ENCODE measurements at regions not wholly inside any gene's neighbourhood (a gene's known extent, or its start where the extent isn't known, plus 50 kb on each side); places are given as distances from the start of the nearest gene placed in this dataset.

DNA sequence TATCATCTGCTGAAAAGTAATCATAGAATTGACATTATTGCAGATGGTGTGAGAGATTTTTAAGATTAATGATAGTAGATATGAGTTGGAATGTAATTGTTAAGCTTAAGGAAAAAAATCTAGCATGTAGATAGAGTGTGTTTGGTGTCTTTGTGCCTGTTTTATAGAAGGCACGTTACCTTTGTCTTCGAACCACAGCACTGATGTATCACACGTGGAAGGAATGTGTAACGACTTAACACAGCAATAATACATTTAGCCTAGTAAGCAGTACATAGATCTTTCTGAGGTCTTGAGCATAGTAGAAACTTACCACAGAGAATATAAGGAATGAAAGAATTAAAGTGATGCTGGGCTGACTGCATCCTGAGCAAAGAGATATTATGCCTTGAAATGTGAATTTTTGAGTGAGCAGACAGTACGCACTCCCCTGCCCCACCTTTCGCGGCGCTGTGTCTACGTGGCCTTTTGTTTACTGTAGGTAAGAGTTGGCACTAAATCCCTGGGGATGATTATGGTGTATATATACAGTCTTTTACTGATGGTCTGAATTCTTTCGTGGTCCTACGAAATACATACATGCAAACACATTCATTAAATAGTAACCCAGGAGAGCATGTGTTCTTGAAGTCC is 217.6 kb upstream of the TOPAZ1 start:
- DNase-seq = no peak

DNA sequence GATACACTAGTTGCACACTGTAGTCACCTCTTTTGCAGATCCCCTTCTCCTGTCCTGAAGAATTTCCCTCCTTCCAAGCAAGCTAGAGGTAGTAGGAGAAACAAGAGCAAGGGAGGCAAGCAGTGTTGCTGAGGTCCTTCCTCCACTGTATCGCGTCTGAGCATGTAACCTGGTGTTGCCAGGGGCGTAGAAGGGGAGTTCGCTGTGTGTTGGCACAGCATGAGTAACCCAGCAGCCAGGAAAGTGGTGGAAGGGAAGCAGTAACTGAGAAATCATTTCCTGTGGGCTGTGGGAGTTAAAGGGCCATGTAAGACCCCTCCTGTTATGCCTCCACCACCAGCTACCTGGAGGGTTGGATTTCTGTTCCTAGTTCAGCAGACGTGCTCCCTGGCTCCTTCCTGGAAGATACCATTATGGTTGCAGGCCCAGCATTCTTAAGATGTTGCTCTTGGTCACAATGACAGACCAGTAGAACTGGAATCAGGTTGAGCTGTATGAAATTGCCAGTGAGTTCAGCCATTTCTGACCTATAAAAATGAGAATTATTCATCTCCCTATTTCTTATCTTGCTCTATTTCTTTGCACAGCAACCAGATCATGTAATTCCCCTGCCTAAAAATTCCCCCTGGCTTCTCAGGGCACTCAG is 215.3 kb upstream of the TOPAZ1 start:
- no peak for DNase-seq

DNA sequence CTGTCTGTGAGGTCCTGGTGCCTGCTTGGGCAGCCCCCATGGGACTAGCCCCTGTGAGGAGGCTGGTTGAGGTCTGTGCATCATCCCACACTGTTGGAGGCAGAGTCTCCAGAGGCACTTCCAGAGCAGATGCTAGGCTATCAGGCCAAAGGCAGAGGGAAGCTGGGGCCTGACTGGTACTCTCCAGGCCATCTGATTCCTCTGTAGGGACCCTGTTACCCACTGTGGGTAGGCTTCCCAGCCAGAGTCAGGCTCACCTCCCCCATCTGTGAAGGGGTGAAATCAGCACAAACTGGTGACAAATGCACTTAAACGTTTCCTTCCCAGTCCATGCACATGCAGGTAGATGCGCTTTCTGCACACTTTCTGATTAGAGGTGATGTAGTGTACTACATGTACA is 212.6 kb upstream of the TOPAZ1 start:
- no peak for DNase-seq

- DNase-seq = no peak
Measured at GRCh38 chr3:44030285-44030684, 211.4 kb upstream of the TOPAZ1 start.

DNA sequence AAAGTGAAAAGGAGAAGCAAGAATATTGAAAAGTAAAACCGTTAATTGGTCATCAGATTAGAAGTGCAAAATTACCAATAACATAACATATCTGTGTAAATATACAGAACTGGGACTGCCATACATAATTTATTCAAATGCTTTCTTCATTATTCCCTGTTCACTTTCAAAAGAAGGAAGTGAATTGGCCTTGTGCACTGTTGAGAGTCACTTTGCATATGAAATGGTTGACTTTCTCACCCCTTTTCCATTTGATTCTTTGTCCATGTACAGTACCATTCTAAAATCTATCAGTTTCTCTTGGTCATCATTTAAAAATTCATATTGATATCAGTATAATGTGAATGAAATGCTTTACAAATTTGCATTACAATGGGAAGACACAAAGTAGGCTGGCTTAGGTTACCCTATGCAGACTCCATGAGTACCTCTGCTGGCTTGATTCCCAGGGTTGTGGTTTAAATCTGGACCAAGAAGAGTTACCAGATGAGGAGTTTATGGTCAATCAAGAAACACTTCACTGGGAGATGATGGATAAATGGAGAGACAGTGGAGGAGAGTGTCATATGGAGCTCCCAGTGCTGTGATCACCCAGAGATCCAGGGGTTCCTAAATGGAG is 210.9 kb upstream of the TOPAZ1 start:
- DNase-seq = no peak

DNA sequence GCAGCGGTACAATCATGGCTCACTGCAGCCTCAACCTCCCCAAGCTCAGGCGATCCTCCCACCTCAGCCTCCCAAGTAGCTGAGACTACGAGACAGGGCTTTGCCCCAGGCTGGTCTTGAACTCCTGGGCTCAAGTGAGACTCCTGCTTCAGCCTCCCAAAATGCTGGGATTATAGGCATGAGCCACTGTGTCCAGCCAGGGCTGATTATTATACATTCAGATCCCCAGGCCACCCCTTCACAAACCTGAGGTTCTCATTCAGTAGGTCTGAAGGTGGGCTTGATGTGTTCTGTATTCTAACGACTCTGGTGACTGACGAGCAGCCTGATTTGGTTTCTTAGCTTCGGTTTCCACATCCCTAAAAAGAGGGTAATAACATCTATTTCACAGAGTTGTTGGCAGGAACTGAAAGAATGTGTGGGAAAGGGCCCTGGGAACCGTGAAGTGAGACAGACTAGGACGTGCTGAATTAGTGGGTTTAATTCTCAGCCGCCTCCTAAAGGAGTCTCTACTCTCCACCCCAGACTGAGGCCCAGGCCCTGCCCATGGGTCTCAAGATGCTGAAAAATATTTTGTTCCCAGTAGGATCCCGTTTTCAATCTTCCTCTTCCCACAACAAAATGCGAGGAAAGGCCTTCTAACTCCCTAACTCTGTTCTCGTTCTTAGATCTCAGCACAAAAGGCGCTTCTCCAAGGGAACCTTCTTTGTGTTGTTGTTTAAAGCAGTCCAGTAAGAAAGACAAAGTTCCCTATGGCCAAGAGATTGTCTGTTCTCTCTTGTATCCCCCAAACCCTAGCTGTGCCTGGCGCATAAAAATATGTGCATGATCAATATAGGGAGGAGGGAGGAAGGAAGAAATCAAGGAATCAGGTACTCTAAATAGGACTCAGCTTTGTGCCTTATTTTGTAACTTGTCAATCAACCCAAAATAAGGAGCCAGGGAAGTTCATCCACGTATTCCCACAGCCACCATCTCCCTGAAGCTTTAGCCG is 210.0 kb upstream of the TOPAZ1 start:
- no peak for DNase-seq

- no peak for DNase-seq
Measured at GRCh38 chr3:44032487-44032886, 209.2 kb upstream of the TOPAZ1 start.

DNA sequence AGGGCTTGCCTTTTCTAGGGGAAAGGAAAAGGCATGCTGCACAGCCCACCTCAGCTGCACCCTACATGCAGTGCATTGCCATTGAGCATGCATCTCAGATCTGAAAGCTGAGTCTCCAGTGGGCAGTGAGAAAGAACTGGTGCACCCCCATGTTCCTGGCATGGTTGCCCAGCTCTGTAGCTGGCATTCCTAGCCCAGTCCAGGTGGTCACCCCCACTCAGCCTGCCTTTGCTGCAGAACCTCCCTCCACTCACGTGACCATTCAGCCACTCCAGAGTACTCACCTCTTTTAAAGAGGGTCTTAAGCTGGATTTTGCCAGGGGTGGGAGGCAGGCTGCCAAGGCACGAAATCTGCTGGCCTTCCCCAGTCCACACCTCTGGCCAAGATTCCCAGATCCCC is 208.6 kb upstream of the TOPAZ1 start:
- no peak for DNase-seq

GRCh38 chr3:44036850-44037249 is 204.8 kb upstream of the TOPAZ1 start:
- DNase-seq = no peak

DNA sequence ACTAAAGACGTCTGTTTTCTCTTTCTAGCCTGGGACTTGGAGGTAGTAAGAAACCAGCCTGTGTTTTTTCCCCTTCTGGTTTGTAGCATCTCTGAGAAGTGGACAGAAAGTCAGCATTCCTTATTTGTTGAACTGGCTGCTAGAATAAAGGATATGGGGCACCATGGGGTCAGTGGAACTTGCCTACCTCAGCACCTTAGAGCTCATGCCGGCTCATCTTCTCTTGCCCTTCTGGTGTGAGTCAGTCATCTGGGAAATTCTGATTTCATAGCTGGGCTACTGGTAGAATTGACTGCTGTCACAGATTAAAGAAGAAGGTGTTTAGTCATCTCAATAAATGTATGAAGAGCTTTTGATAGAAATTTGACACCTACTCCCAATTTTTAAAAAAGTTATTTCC is 202.7 kb upstream of the TOPAZ1 start:
- no peak for DNase-seq

- DNase-seq = no peak
Measured at GRCh38 chr3:44041726-44042125, 200.0 kb upstream of the TOPAZ1 start.

DNA sequence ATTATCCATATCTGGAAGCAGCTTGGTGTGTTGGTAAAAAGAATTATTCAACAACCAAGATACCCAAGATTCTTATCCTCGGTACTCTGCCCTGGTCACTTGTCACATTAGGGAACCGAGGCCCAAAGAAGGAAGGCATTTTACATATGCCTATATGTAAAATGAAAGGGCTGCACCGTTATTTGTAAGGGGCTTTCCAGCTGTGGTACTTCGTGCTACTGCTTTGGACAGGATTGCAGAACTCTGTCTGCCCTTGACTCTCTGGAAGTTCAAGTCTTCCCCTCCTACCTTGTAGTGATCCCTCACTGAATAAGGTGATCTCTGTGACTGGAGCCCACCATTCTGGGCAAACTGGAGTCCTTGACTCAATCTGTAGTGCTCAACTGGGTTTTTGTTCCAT is 198.9 kb upstream of the TOPAZ1 start:
- no peak for DNase-seq

GRCh38 chr3:44045476-44046275 is 196.0 kb upstream of the TOPAZ1 start:
- no peak for DNase-seq

GRCh38 chr3:44047796-44048195 is 193.9 kb upstream of the TOPAZ1 start:
- DNase-seq = no peak

DNA sequence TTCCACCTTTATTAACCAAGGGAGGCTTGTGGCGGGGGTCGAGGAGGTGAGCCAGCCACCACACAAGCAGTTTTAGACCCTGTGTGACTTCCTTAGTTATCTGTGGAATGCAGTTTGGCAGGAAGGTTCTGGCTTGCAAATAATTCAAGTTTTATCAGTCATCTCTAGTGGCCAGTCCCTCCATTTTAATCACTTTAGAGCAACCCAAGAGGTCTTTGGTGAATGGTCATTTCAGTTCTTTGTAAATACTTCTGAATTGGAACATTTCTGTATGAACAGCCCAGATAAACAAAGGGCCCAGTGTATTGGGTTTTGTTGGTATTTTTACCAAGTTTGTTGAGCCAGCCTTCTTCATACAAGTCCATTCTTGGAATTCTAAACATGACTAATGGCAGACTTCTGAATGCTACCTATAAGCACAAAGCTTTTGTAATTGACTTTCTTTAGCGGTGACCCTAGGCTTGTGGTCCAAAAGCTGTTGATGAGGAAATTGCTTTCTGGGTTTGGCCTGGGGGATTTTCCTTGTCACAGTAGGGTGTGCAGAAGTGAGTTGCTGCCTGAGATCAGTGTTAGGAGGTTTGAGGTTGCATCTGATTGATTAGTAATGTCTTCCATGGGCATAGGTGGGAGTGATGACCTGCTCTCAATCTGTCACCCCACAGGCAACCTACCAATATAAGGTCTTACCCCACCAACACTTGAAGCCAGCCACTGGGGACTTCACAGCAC is 193.3 kb upstream of the TOPAZ1 start:
- DNase-seq = no peak

- no peak for DNase-seq
Measured at GRCh38 chr3:44048949-44049348, 192.7 kb upstream of the TOPAZ1 start.

GRCh38 chr3:44050101-44050500 is 191.6 kb upstream of the TOPAZ1 start:
- no peak for DNase-seq

- no peak for DNase-seq
Measured at GRCh38 chr3:44050867-44051266, 190.8 kb upstream of the TOPAZ1 start.

GRCh38 chr3:44055951-44056350 is 185.7 kb upstream of the TOPAZ1 start:
- no peak for DNase-seq

DNA sequence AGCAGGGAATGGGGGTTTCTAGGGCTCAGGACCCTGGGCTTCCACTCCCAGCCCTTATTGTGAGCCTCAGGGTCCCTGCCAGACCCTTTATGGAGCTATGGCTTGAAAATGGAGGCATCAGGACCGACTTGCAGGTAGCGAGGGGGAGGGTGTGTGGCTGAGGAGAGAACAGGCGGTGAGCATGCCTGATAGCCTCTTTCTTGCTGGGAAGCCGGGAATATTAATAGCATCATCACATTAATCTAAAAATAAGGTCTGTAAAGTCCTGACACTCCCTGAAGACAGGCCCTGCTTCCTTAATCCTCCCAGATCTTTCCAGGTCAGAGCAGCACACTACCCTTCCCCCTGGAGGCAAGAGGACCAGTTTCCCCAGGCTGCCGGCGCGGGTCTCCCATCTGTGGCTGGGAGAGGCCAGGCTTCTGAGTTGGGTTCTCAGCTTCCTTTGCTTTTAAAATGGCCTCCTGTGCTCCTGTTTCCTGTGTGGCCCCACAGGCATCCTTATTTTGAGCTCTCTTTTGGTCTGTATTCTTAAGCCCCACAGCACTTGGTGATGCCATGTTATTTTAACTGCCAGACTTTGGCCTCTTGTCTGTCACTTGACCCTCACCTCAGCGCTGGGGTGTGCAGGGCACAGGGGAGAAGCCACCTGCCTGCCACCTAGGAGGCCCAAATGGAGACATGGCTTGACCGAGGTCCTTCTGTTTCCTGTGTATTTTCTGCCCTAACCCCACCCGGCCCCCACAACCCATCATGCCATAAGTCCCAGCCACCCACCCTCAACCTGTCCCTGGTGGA is 185.0 kb upstream of the TOPAZ1 start:
- DNase-seq = no peak
